ENCODE measurements at regions not wholly inside any gene's neighbourhood (a gene's known extent, or its start where the extent isn't known, plus 50 kb on each side); places are given as distances from the start of the nearest gene placed in this dataset.
"Not testable (repeated sequence)": the region's sequence is repeated elsewhere in the genome, so short reads cannot be mapped to it uniquely, and the experiment has no call there.

- Histone ChIP-seq H3K27me3 (no peaks in the 10 kb centered on the region), H3K4me1 (no peaks in the 10 kb centered on the region), H4K20me1 (ENCODE audit: low read depth) (no peaks in the 10 kb centered on the region), H3K9me3 (ENCODE audit: low read depth) (no peaks in the 10 kb centered on the region), H2AFZ (replicated peaks) (no peak overlapping the region), H3F3A (ENCODE audit: low read depth) (no peaks in the 10 kb centered on the region), H3K36me3 (no peaks in the 10 kb centered on the region), H3K4me2 (no peak overlapping the region), H3K79me2 (ENCODE audit: low read depth) (no peaks in the 10 kb centered on the region), H3K27ac (no peak overlapping the region), H3K9ac (no peak overlapping the region), H3K4me3 (no peak overlapping the region)
- Mint-ChIP-seq H3K27me3 (ENCODE audit: insufficient read depth, low read depth) (no peaks in the 10 kb centered on the region), H3K36me3 (no peaks in the 10 kb centered on the region), H3K4me1 (no peaks in the 10 kb centered on the region), H3K4me3 (no peak overlapping the region), H3K27ac (no peak overlapping the region), H3K9me3 (no peaks in the 10 kb centered on the region)
- TF ChIP-seq EZH2phosphoT487 (IDR thresholded peaks at IDR 0.05): no peak
- TF ChIP-seq CTCF (IDR thresholded peaks at IDR 0.05): no peak
- TF ChIP-seq EZH2 (IDR thresholded peaks at IDR 0.05): no peak
- DNase-seq (ENCODE audit: low spot score): no peak
Observed at GRCh38 chr6:51314965-51315364, 496.3 kb downstream of the TFAP2B start.

GRCh38 chr6:51318674-51319073 lies 500.0 kb downstream of the TFAP2B start:
- Histone ChIP-seq H4K20me1 (ENCODE audit: low read depth) (no peaks in the 10 kb centered on the region), H3K27ac (no peak overlapping the region), H2AFZ (replicated peaks) (no peak overlapping the region), H3K4me3 (no peak overlapping the region), H3K4me2 (no peak overlapping the region), H3K9ac (no peak overlapping the region), H3K4me1 (peaks cover 9% of the 10 kb centered on the region), H3K27me3 (no peaks in the 10 kb centered on the region), H3K36me3 (no peaks in the 10 kb centered on the region), H3F3A (ENCODE audit: low read depth) (no peaks in the 10 kb centered on the region), H3K79me2 (ENCODE audit: low read depth) (no peaks in the 10 kb centered on the region), H3K9me3 (ENCODE audit: low read depth) (peaks cover 10% of the 10 kb centered on the region)
- TF ChIP-seq CTCF (IDR thresholded peaks at IDR 0.05) (no peak), EZH2phosphoT487 (IDR thresholded peaks at IDR 0.05) (no peak), EZH2 (IDR thresholded peaks at IDR 0.05) (no peak)
- Mint-ChIP-seq H3K36me3 (peaks cover 6% of the 10 kb centered on the region), H3K9me3 (peaks cover 20% of the 10 kb centered on the region), H3K27me3 (ENCODE audit: insufficient read depth, low read depth) (no peaks in the 10 kb centered on the region), H3K4me1 (peaks cover 5% of the 10 kb centered on the region), H3K4me3 (no peak overlapping the region), H3K27ac (no peak overlapping the region)
- no peak for DNase-seq (ENCODE audit: low spot score)

GRCh38 chr6:51321477-51321876 lies 502.8 kb downstream of the TFAP2B start:
- not testable (repeated sequence) for DNase-seq (ENCODE audit: low spot score); H3K4me3 ChIP-seq; H3K4me2 ChIP-seq; H3K36me3 Mint-ChIP-seq; H3K36me3 ChIP-seq; H4K20me1 ChIP-seq (ENCODE audit: low read depth); H3K27me3 ChIP-seq; H3K4me1 Mint-ChIP-seq; H2AFZ ChIP-seq (replicated peaks); H3F3A ChIP-seq (ENCODE audit: low read depth); H3K79me2 ChIP-seq (ENCODE audit: low read depth); H3K27me3 Mint-ChIP-seq (ENCODE audit: insufficient read depth, low read depth); H3K4me3 Mint-ChIP-seq; H3K9ac ChIP-seq; H3K4me1 ChIP-seq; H3K27ac ChIP-seq; H3K27ac Mint-ChIP-seq
- H3K9me3 ChIP-seq (ENCODE audit: low read depth): peaks cover 10% of the 10 kb centered on the region
- peaks cover 20% of the 10 kb centered on the region for H3K9me3 Mint-ChIP-seq

- H3K9ac ChIP-seq: no peak overlapping the region
Observed at GRCh38 chr6:51322505-51322904, 503.8 kb downstream of the TFAP2B start.

More at GRCh38 chr6:51322505-51322904, 503.8 kb downstream of the TFAP2B start:
- Mint-ChIP-seq H3K4me3 (no peak overlapping the region), H3K27me3 (ENCODE audit: insufficient read depth, low read depth) (peaks cover 2% of the 10 kb centered on the region), H3K36me3 (peaks cover 6% of the 10 kb centered on the region), H3K9me3 (peaks cover 20% of the 10 kb centered on the region), H3K27ac (no peak overlapping the region), H3K4me1 (peaks cover 5% of the 10 kb centered on the region)
- Histone ChIP-seq H3K4me2 (no peak overlapping the region), H4K20me1 (ENCODE audit: low read depth) (no peaks in the 10 kb centered on the region), H3K9me3 (ENCODE audit: low read depth) (peaks cover 10% of the 10 kb centered on the region), H3K4me3 (no peak overlapping the region), H3K27me3 (no peaks in the 10 kb centered on the region), H3K4me1 (peaks cover 9% of the 10 kb centered on the region), H2AFZ (replicated peaks) (no peak overlapping the region), H3K27ac (no peak overlapping the region), H3K79me2 (ENCODE audit: low read depth) (no peaks in the 10 kb centered on the region), H3K36me3 (no peaks in the 10 kb centered on the region), H3F3A (ENCODE audit: low read depth) (no peaks in the 10 kb centered on the region)
- no peak for DNase-seq (ENCODE audit: low spot score)
- TF ChIP-seq EZH2phosphoT487 (IDR thresholded peaks at IDR 0.05) (no peak), EZH2 (IDR thresholded peaks at IDR 0.05) (no peak), CTCF (IDR thresholded peaks at IDR 0.05) (no peak)
